H1 (cell line): ENCODE measurements at regions not wholly inside any gene's neighbourhood (a gene's known extent, or its start where the extent isn't known, plus 50 kb on each side); places are given as distances from the start of the nearest gene placed in this dataset.

ENCODE experiments used
- CTCF ChIA-PET: fragments of 300-600 bp; sonication (Branson Sonifier 250); formaldehyde crosslinking; loops from one replicate; lab custom pipeline; 2021; ENCODE audit not compliant: partially characterized antibody; lab: Charles Lee
- POLR2A ChIA-PET: fragments of 300-600 bp; sonication (Branson Sonifier 250); formaldehyde crosslinking; loops from one replicate; lab custom pipeline; 2021; ENCODE audit warnings: inconsistent platforms; ENCODE audit not compliant: partially characterized antibody; lab: Charles Lee
- DNase-seq, 2 experiments: peaks; one replicate each; pipeline versions ENCODE4 v3.0.0 to v3.0.0-alpha.2; 2010 to 2022; ENCODE audit warnings: low spot score in 2 of 2, low read depth in 1 of 2, mixed read lengths in 1 of 2
- FAIRE-seq: peaks from 2 replicates; lab custom pipeline; 2011; peaks lifted over from hg19 to GRCh38; lab: Jason Lieb, UNC
- H2AFZ ChIP-seq: 2 replicates; pipeline ENCODE4 v1.8.1; 2012; ENCODE audit warnings: low read length, inconsistent platforms
- H2AK5ac ChIP-seq: 2 replicates; pipeline ENCODE4 v1.6.1; 2013; ENCODE audit warnings: low read depth, low read length
- H2BK120ac ChIP-seq: replicated peaks from 2 replicates; pipeline ENCODE3; 2013; ENCODE audit warnings: low read depth, low read length, inconsistent platforms
- H2BK12ac ChIP-seq: 2 replicates; pipeline ENCODE4 v1.6.1; 2013; ENCODE audit warnings: low read depth, low read length
- H2BK15ac ChIP-seq: 2 replicates; pipeline ENCODE4 v1.6.1; 2013; ENCODE audit warnings: low read length
- H2BK20ac ChIP-seq: 2 replicates; pipeline ENCODE4 v1.6.1; 2013; ENCODE audit warnings: low read length
- H2BK5ac ChIP-seq: 2 replicates; pipeline ENCODE4 v1.6.1; 2013; ENCODE audit warnings: low read depth, low read length
- H3K14ac ChIP-seq: 2 replicates; pipeline ENCODE4 v1.6.1; 2013; ENCODE audit warnings: inconsistent platforms; ENCODE audit not compliant: insufficient read length
- H3K18ac ChIP-seq: 2 replicates; pipeline ENCODE4 v1.6.1; 2013; ENCODE audit warnings: low read length; ENCODE audit errors: extremely low read depth
- H3K23ac ChIP-seq: 2 replicates; pipeline ENCODE4 v1.6.1; 2013; ENCODE audit warnings: inconsistent platforms; ENCODE audit not compliant: insufficient read length
- H3K23me2 ChIP-seq: 2 replicates; pipeline ENCODE4 v1.6.1; 2013; ENCODE audit warnings: low read depth, low read length
- H3K27ac ChIP-seq: 2 replicates; pipeline ENCODE4 v1.6.1; 2011; ENCODE audit warnings: low read depth, low read length, inconsistent platforms
- H3K27me3 ChIP-seq, 4 experiments: replicated peaks in 1 of 4; 1 replicate in 1 of 4; 2 replicates in 3 of 4; pipeline versions ENCODE4 v1.6.1 to v1.8.1; 2011 to 2013; ENCODE audit warnings: low read length in 3 of 4, mild to moderate bottlenecking in 3 of 4, inconsistent platforms in 2 of 4, mixed read lengths in 2 of 4, moderate library complexity in 1 of 4; ENCODE audit not compliant: control insufficient read depth in 3 of 4, insufficient read depth in 3 of 4; ENCODE audit errors: extremely low read depth in 1 of 4
- H3K36me3 ChIP-seq, 4 experiments: 2 replicates each; pipeline versions ENCODE4 v1.6.1 to v1.8.1; 2011 to 2013; ENCODE audit warnings: mild to moderate bottlenecking in 4 of 4, low read length in 3 of 4, moderate library complexity in 2 of 4, control low read depth in 1 of 4, inconsistent platforms in 1 of 4; ENCODE audit not compliant: insufficient read depth in 4 of 4, control insufficient read depth in 2 of 4
- H3K4ac ChIP-seq: replicated peaks from 2 replicates; pipeline ENCODE3; 2013; ENCODE audit warnings: low read length, low read depth, mixed read lengths, inconsistent platforms; ENCODE audit not compliant: insufficient read length
- H3K4me1 ChIP-seq, 4 experiments: replicated peaks in 1 of 4; 1 replicate in 1 of 4; 2 replicates in 3 of 4; pipeline versions ENCODE4 v1.6.1 to v1.8.1; 2011 to 2013; ENCODE audit warnings: low read length in 3 of 4, inconsistent platforms in 2 of 4, mixed read lengths in 1 of 4; ENCODE audit not compliant: insufficient read depth in 4 of 4, control insufficient read depth in 3 of 4
- H3K4me2 ChIP-seq, 2 experiments: 2 replicates each; pipeline versions ENCODE4 v1.6.1 to v1.8.1; 2011 to 2013; ENCODE audit warnings: low read depth in 2 of 2, low read length in 2 of 2, control low read depth in 1 of 2, inconsistent platforms in 1 of 2, mild to moderate bottlenecking in 1 of 2; ENCODE audit not compliant: insufficient read depth in 1 of 2
- H3K4me3 ChIP-seq, 4 experiments: fragments of 200-600, 300-600 bp in 1 of 4; sonication (generic), shearing (Covaris generic), sonication (Bioruptor Twin) in 1 of 4; 2 replicates each; pipeline versions ENCODE4 v1.5.1 to v1.8.1; 2011 to 2016; ENCODE audit warnings: low read length in 4 of 4, low read depth in 3 of 4, control low read depth in 2 of 4, inconsistent platforms in 2 of 4, mild to moderate bottlenecking in 2 of 4, mixed read lengths in 1 of 4, moderate library complexity in 1 of 4; ENCODE audit not compliant: insufficient read depth in 2 of 4; ENCODE audit errors: extremely low read depth in 1 of 4
- H3K56ac ChIP-seq: replicated peaks from 2 replicates; pipeline ENCODE3; 2013; ENCODE audit warnings: low read depth, mild to moderate bottlenecking, mixed read lengths, low read length, inconsistent platforms; ENCODE audit not compliant: insufficient read length
- H3K79me1 ChIP-seq: 2 replicates; pipeline ENCODE4 v1.6.1; 2013; ENCODE audit warnings: low read depth, low read length, control low read depth
- H3K79me2 ChIP-seq, 2 experiments: 2 replicates each; pipeline versions ENCODE4 v1.6.1 to v1.8.1; 2012 to 2013; ENCODE audit warnings: low read length in 2 of 2, mild to moderate bottlenecking in 2 of 2, inconsistent platforms in 1 of 2; ENCODE audit not compliant: insufficient read depth in 2 of 2, control insufficient read depth in 1 of 2
- H3K9ac ChIP-seq, 4 experiments: replicated peaks in 1 of 4; 1 replicate in 1 of 4; 2 replicates in 3 of 4; pipeline versions ENCODE4 v1.6.1 to v1.8.1; 2011 to 2013; ENCODE audit warnings: low read depth in 3 of 4, low read length in 3 of 4, control low read depth in 2 of 4, mild to moderate bottlenecking in 2 of 4, moderate library complexity in 2 of 4, inconsistent platforms in 1 of 4; ENCODE audit errors: extremely low read depth in 1 of 4
- H3K9me3 ChIP-seq, 2 experiments: 2 replicates each; pipeline versions ENCODE4 v1.6.1 to v1.8.1; 2012 to 2013; ENCODE audit warnings: mild to moderate bottlenecking in 2 of 2, moderate library complexity in 2 of 2, control low read depth in 1 of 2, inconsistent platforms in 1 of 2, low read depth in 1 of 2, low read length in 1 of 2, mixed read lengths in 1 of 2; ENCODE audit not compliant: insufficient read depth in 2 of 2
- H4K20me1 ChIP-seq, 2 experiments: replicated peaks in 1 of 2; 2 replicates each; pipeline versions ENCODE3 to v1.8.1; 2011 to 2013; ENCODE audit warnings: inconsistent platforms in 2 of 2, low read length in 2 of 2, mild to moderate bottlenecking in 1 of 2; ENCODE audit not compliant: insufficient read depth in 2 of 2, control insufficient read depth in 1 of 2
- H4K5ac ChIP-seq: 2 replicates; pipeline ENCODE4 v1.6.1; 2013; ENCODE audit warnings: low read length, low read depth, mixed read lengths, inconsistent platforms; ENCODE audit not compliant: insufficient read length
- H4K8ac ChIP-seq: 2 replicates; pipeline ENCODE4 v1.8.0; 2013; ENCODE audit warnings: mild to moderate bottlenecking, moderate library complexity, low read length, inconsistent platforms; ENCODE audit not compliant: insufficient read depth; ENCODE audit errors: extremely low read depth
- H4K91ac ChIP-seq: replicated peaks from 2 replicates; pipeline ENCODE3; 2013; ENCODE audit warnings: low read length, mixed read lengths, inconsistent platforms; ENCODE audit not compliant: insufficient read length
- CBX8 ChIP-seq: fragments of 300-800, 300-1000 bp; sonication (generic); IDR thresholded peaks from 2 replicates; pipeline ENCODE4 v1.7.1; 2016; ENCODE audit warnings: low read depth, low read length, borderline replicate concordance
- CEBPB ChIP-seq: IDR thresholded peaks from 2 replicates; pipeline ENCODE4 v1.6.1; 2012; ENCODE audit warnings: low read depth, low read length
- CHD2 ChIP-seq: IDR thresholded peaks from 2 replicates; pipeline ENCODE4 v1.6.1; 2012; ENCODE audit warnings: low read length, improper control_type of control experiment
- HDAC6 ChIP-seq: IDR thresholded peaks from one replicate; pipeline ENCODE4 v1.7.1; 2012; ENCODE audit warnings: low read depth, mild to moderate bottlenecking, inconsistent platforms, low read length, moderate library complexity
- JUN ChIP-seq: IDR thresholded peaks from 2 replicates; pipeline ENCODE4 v1.6.1; 2011; ENCODE audit warnings: low read depth, mild to moderate bottlenecking, improper control_type of control experiment, low read length
- MAFK ChIP-seq: IDR thresholded peaks from 2 replicates; pipeline ENCODE4 v1.6.1; 2012; ENCODE audit warnings: low read depth, mild to moderate bottlenecking, improper control_type of control experiment, low read length
- NRF1 ChIP-seq: IDR thresholded peaks from 2 replicates; pipeline ENCODE4 v1.6.1; 2011; ENCODE audit warnings: mild to moderate bottlenecking, low read depth, low read length, improper control_type of control experiment
- POLR2AphosphoS5 ChIP-seq: IDR thresholded peaks from 2 replicates; pipeline ENCODE4 v1.6.1; 2011; ENCODE audit warnings: low read depth, low read length
- SAP30 ChIP-seq: fragments of 300-600 bp; sonication (generic); IDR thresholded peaks from 2 replicates; pipeline ENCODE4 v1.7.1; 2012; ENCODE audit warnings: low read length, moderate library complexity, mild to moderate bottlenecking, inconsistent platforms; ENCODE audit not compliant: insufficient read depth, insufficient replicate concordance
- SIN3A ChIP-seq, 2 experiments: IDR thresholded peaks in 1 of 2; conservative IDR thresholded peaks in 1 of 2; 2 replicates each; pipeline ENCODE4 v1.6.1; 2011 to 2012; ENCODE audit warnings: low read length in 2 of 2, improper control_type of control experiment in 1 of 2, low read depth in 1 of 2, mild to moderate bottlenecking in 1 of 2
- TAF1 ChIP-seq: IDR thresholded peaks from 2 replicates; pipeline ENCODE4 v1.6.1; 2011; ENCODE audit warnings: mild to moderate bottlenecking, low read depth, low read length
- TEAD4 ChIP-seq: IDR thresholded peaks from 2 replicates; pipeline ENCODE4 v1.6.1; 2012; ENCODE audit warnings: low read depth, low read length, inconsistent platforms, mixed read lengths
- USF2 ChIP-seq: IDR thresholded peaks from 2 replicates; pipeline ENCODE4 v1.6.1; 2011; ENCODE audit warnings: low read length, improper control_type of control experiment
- WGBS, 2 experiments: shearing (Covaris generic) in 1 of 2; methylation state at CpG; one replicate each; pipeline versions ENCODE4 v1.1.6 to v1.1.7; 2013 to 2015; ENCODE audit warnings: low lambda C conversion rate in 2 of 2, mixed read lengths in 2 of 2, inconsistent platforms in 1 of 2, low coverage in 1 of 2, missing lambda C conversion rate in 1 of 2; ENCODE audit not compliant: insufficient replicate concordance in 2 of 2, insufficient coverage in 1 of 2, insufficient read length in 1 of 2; ENCODE audit errors: extremely low coverage in 1 of 2, missing lambda C conversion rate in 1 of 2; 5-methylcytosine and 5-hydroxymethylcytosine counted together

- Histone ChIP-seq H2BK5ac (no peak overlapping the region), H3K4ac (no peak overlapping the region), H2BK12ac (peak overlapping the region; percentile 43; the same call in 1 of the 2 replicates), H2AK5ac (no peak overlapping the region), H3K18ac (no peak overlapping the region), H2BK15ac (no peak overlapping the region), H3K14ac (no peak overlapping the region), H3K4me3 (no peak overlapping the region), H2BK20ac (no peak overlapping the region), H3K79me2 (no peaks in the 10 kb centered on the region), H3K4me2 (no peak overlapping the region), H2BK120ac (no peak overlapping the region), H4K8ac (no peak overlapping the region), H3K79me1 (no peaks in the 10 kb centered on the region), H3K23me2 (no peaks in the 10 kb centered on the region), H3K9ac (no peak overlapping the region), H3K9me3 (peaks cover 2 to 4% of the 10 kb centered on the region in 2 experiments; a peak in 1 of 4 replicates), H3K36me3 (no peaks in the 10 kb centered on the region), H3K4me1 (peaks cover 0 to 5% (median 0%) of the 10 kb centered on the region in 4 experiments; a peak in 2 of 7 replicates), H4K20me1 (no peaks in the 10 kb centered on the region), H2AFZ (no peak overlapping the region), H4K91ac (no peak overlapping the region), H4K5ac (no peak overlapping the region), H3K27me3 (no peaks in the 10 kb centered on the region), H3K56ac (no peak overlapping the region), H3K27ac (no peak overlapping the region), H3K23ac (no peak overlapping the region)
- CTCF ChIA-PET: interaction anchor here (0.9 to 1.1 kb wide), 2 partner anchors 11 to 147 kb away, joined by 3 to 4 read pairs; no protein-coding TSS in a partner anchor
- POLR2A ChIA-PET: no interaction called here
- TF ChIP-seq MAFK (no peak), POLR2AphosphoS5 (no peak), CHD2 (no peak), JUN (no peak), SAP30 (no peak), CBX8 (no peak), TAF1 (no peak), USF2 (no peak), SIN3A (conservative IDR thresholded peaks at IDR 0.05 in 1 of 2, IDR thresholded peaks at IDR 0.05 in 1 of 2; ENCODE audit: low read depth in 1 of 2, low read length in 2 of 2) (no peak), HDAC6 (no peak), TEAD4 (no peak), CEBPB (no peak), NRF1 (no peak)
- no peak for FAIRE-seq
- no peak for DNase-seq
- WGBS, 2 experiments: 81% methylated on average over 21 of the region's 22 CpGs; no CpG with 5 or more reads in 1 of the 2 experiments
These were observed 99.3 kb upstream of the INSIG1 start for GRCh38 chr7:155198196-155198892.
